22Rv1 (cell line): ENCODE measurements at regions not wholly inside any gene's neighbourhood (a gene's known extent, or its start where the extent isn't known, plus 50 kb on each side); places are given as distances from the start of the nearest gene placed in this dataset.

Experiments used
- H3K27ac ChIP-seq: fragments of 450-650 bp; 2 replicates; pipeline ENCODE4 v1.5.1; 2017
- CTCF ChIP-seq: fragments of 450-650 bp; IDR thresholded peaks from 2 replicates; pipeline ENCODE4 v1.5.1; 2017; ENCODE audit warnings: mild to moderate bottlenecking
- ZFX ChIP-seq: fragments of 450-650 bp; IDR thresholded peaks from 2 replicates; pipeline ENCODE4 v1.6.1; 2017; ENCODE audit warnings: antibody characterized with exemption, borderline replicate concordance

GRCh38 chr10:61828034-61828433 lies 73.5 kb upstream of the ARID5B start:
- TF ChIP-seq ZFX (no peak), CTCF (no peak)
- no peak overlapping the region for H3K27ac ChIP-seq

- no peak overlapping the region for H3K27ac ChIP-seq
- no peak for TF ChIP-seq CTCF
- TF ChIP-seq ZFX, result no peak
These were observed 72.7 kb upstream of the ARID5B start for GRCh38 chr10:61828788-61829187.

GRCh38 chr10:61830072-61830845 lies 71.2 kb upstream of the ARID5B start:
- TF ChIP-seq ZFX (no peak), CTCF (no peak)
- no peak overlapping the region for H3K27ac ChIP-seq

GRCh38 chr10:61830846-61831273 lies 70.6 kb upstream of the ARID5B start:
- TF ChIP-seq CTCF (no peak), ZFX (no peak)
- H3K27ac ChIP-seq, result no peak overlapping the region

GRCh38 chr10:61832866-61833481 lies 68.5 kb upstream of the ARID5B start:
- TF ChIP-seq ZFX (no peak), CTCF (no peak)
- no peak overlapping the region for H3K27ac ChIP-seq

GRCh38 chr10:61834519-61834918 lies 67.0 kb upstream of the ARID5B start:
- TF ChIP-seq ZFX, result no peak
- no peak for TF ChIP-seq CTCF
- peak overlapping the region; percentile 94 for H3K27ac ChIP-seq
